ENCODE measurements at regions not wholly inside any gene's neighbourhood (a gene's known extent, or its start where the extent isn't known, plus 50 kb on each side); places are given as distances from the start of the nearest gene placed in this dataset.

DNA sequence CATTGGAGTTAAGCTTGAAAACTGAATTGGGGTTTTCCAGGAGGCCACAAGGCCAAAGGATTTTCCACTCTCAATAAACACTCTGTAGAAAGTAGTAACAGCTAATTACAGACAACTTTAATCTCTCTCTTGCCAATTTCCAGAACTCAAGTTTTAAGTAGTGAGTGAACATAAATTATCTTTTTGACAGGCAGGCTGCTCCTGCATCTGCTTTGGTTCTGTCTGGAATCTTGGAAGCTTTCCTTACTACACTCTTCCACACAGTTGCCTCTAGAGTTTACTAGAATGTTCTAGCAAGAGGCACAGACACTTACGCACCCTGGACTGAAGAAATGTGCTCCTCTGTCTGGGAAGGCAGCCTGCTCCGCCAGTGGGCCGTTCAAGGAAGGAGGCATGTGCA, 90.5 kb upstream of the WAC start:
- no peak overlapping the region for H3K27ac ChIP-seq (ENCODE audit: low read length)
- H3K4me3 ChIP-seq (ENCODE audit: low read length): no peak overlapping the region
- no peak overlapping the region for H3K9ac ChIP-seq (ENCODE audit: low read length)

GRCh38 chr10:28444031-28444430, 88.9 kb upstream of the WAC start:
- Histone ChIP-seq H3K79me2 (replicated peaks; ENCODE audit: insufficient read depth, low read length) (no peaks in the 10 kb centered on the region), H3K9me2 (ENCODE audit: insufficient read depth, low read length) (no peaks in the 10 kb centered on the region)

More for the DNA sequence above, 90.5 kb upstream of the WAC start:
- Histone ChIP-seq H3K9me2 (ENCODE audit: insufficient read depth, low read length) (no peaks in the 10 kb centered on the region), H3K79me2 (replicated peaks; ENCODE audit: insufficient read depth, low read length) (no peaks in the 10 kb centered on the region), H3K27me3 (ENCODE audit: insufficient read depth, low read depth, low read length) (no peaks in the 10 kb centered on the region), H4K20me1 (ENCODE audit: insufficient read depth) (no peaks in the 10 kb centered on the region), H2AFZ (ENCODE audit: low read depth, low read length) (no peak overlapping the region), H3K9me3 (ENCODE audit: low read length) (no peaks in the 10 kb centered on the region), H3K36me3 (ENCODE audit: insufficient read depth, low read length) (no peaks in the 10 kb centered on the region), H3K4me2 (ENCODE audit: low read length) (no peak overlapping the region), H3F3A (ENCODE audit: insufficient read depth, low read length, poor library complexity, severe bottlenecking) (no peaks in the 10 kb centered on the region)
- TF ChIP-seq POLR2AphosphoS5 (IDR thresholded peaks at IDR 0.05) (no peak), MXI1 (conservative IDR thresholded peaks at IDR 0.05; ENCODE audit: poor library complexity, severe bottlenecking) (no peak), RAD21 (conservative IDR thresholded peaks at IDR 0.05) (no peak), EP300 (conservative IDR thresholded peaks at IDR 0.05; ENCODE audit: poor library complexity, severe bottlenecking) (no peak), TAF1 (IDR thresholded peaks at IDR 0.05; ENCODE audit: low read depth) (no peak), CTCF (IDR thresholded peaks at IDR 0.05; ENCODE audit: poor library complexity, severe bottlenecking) (no peak), SMC3 (conservative IDR thresholded peaks at IDR 0.05; ENCODE audit: poor library complexity) (no peak), EZH2 (IDR thresholded peaks at IDR 0.05; ENCODE audit: borderline replicate concordance, insufficient read depth, low read length, poor library complexity, severe bottlenecking) (no peak)
- TF ChIP-seq, protein P1, sequence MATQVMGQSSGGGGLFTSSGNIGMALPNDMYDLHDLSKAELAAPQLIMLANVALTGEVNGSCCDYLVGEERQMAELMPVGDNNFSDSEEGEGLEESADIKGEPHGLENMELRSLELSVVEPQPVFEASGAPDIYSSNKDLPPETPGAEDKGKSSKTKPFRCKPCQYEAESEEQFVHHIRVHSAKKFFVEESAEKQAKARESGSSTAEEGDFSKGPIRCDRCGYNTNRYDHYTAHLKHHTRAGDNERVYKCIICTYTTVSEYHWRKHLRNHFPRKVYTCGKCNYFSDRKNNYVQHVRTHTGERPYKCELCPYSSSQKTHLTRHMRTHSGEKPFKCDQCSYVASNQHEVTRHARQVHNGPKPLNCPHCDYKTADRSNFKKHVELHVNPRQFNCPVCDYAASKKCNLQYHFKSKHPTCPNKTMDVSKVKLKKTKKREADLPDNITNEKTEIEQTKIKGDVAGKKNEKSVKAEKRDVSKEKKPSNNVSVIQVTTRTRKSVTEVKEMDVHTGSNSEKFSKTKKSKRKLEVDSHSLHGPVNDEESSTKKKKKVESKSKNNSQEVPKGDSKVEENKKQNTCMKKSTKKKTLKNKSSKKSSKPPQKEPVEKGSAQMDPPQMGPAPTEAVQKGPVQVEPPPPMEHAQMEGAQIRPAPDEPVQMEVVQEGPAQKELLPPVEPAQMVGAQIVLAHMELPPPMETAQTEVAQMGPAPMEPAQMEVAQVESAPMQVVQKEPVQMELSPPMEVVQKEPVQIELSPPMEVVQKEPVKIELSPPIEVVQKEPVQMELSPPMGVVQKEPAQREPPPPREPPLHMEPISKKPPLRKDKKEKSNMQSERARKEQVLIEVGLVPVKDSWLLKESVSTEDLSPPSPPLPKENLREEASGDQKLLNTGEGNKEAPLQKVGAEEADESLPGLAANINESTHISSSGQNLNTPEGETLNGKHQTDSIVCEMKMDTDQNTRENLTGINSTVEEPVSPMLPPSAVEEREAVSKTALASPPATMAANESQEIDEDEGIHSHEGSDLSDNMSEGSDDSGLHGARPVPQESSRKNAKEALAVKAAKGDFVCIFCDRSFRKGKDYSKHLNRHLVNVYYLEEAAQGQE (IDR thresholded peaks at IDR 0.05; ENCODE audit: borderline replicate concordance): no peak

More at GRCh38 chr10:28444031-28444430, 88.9 kb upstream of the WAC start:
- Histone ChIP-seq H3K9me3 (ENCODE audit: low read length) (no peaks in the 10 kb centered on the region), H3K27ac (ENCODE audit: low read length) (no peak overlapping the region), H2AFZ (ENCODE audit: low read depth, low read length) (no peak overlapping the region), H3K4me2 (ENCODE audit: low read length) (no peak overlapping the region), H3F3A (ENCODE audit: insufficient read depth, low read length, poor library complexity, severe bottlenecking) (no peaks in the 10 kb centered on the region), H3K4me3 (ENCODE audit: low read length) (no peak overlapping the region), H3K36me3 (ENCODE audit: insufficient read depth, low read length) (no peaks in the 10 kb centered on the region), H3K27me3 (ENCODE audit: insufficient read depth, low read depth, low read length) (no peaks in the 10 kb centered on the region), H4K20me1 (ENCODE audit: insufficient read depth) (no peaks in the 10 kb centered on the region), H3K9ac (ENCODE audit: low read length) (no peak overlapping the region)
- no peak for TF ChIP-seq RAD21 (conservative IDR thresholded peaks at IDR 0.05)
- TF ChIP-seq EZH2 (IDR thresholded peaks at IDR 0.05; ENCODE audit: borderline replicate concordance, insufficient read depth, low read length, poor library complexity, severe bottlenecking): no peak
- TF ChIP-seq MXI1 (conservative IDR thresholded peaks at IDR 0.05; ENCODE audit: poor library complexity, severe bottlenecking): no peak
- TF ChIP-seq SMC3 (conservative IDR thresholded peaks at IDR 0.05; ENCODE audit: poor library complexity): no peak
- no peak for TF ChIP-seq POLR2AphosphoS5 (IDR thresholded peaks at IDR 0.05)
- TF ChIP-seq, protein P1 (IDR thresholded peaks at IDR 0.05; ENCODE audit: borderline replicate concordance): no peak
- TF ChIP-seq CTCF (IDR thresholded peaks at IDR 0.05; ENCODE audit: poor library complexity, severe bottlenecking): no peak
- no peak for TF ChIP-seq TAF1 (IDR thresholded peaks at IDR 0.05; ENCODE audit: low read depth)
- no peak for TF ChIP-seq EP300 (conservative IDR thresholded peaks at IDR 0.05; ENCODE audit: poor library complexity, severe bottlenecking)
